A673 (cell line): ENCODE measurements at regions not wholly inside any gene's neighbourhood (a gene's known extent, or its start where the extent isn't known, plus 50 kb on each side); places are given as distances from the start of the nearest gene placed in this dataset.

Experiments used
- BruUV-seq: library from RNA; stranded (reverse); fragments of 400-500 nt; replicated peaks from 2 replicates; lab custom pipeline; 2021; lab: Mats Ljungman, UMichigan
- CTCF ChIA-PET: fragments of 300-600 bp; sonication (Branson Sonifier 250); formaldehyde crosslinking; loops from one replicate; lab custom pipeline; 2022; ENCODE audit warnings: antibody characterized with exemption; lab: Charles Lee
- POLR2A ChIA-PET: fragments of 300-600 bp; sonication (Branson Sonifier 250); formaldehyde crosslinking; loops from one replicate; lab custom pipeline; 2022; ENCODE audit warnings: antibody characterized with exemption; ENCODE audit not compliant: low non-redundant PET; lab: Charles Lee
- DNase-seq: peaks from one replicate; pipeline ENCODE4 v3.0.0-alpha.2; 2015; ENCODE audit warnings: low spot score
- H3K27ac ChIP-seq: fragments of 200-600 bp; sonication (generic); 2 replicates; pipeline ENCODE4 v1.5.1; 2016; ENCODE audit warnings: mixed run types, low read depth, mild to moderate bottlenecking, mixed read lengths, antibody characterized with exemption, low read length; ENCODE audit not compliant: poor library complexity, severe bottlenecking
- H3K27me3 ChIP-seq: fragments of 200-600 bp; sonication (generic); replicated peaks from 2 replicates; pipeline ENCODE4 v1.6.1; 2017; ENCODE audit warnings: mixed run types, low read depth, mild to moderate bottlenecking, mixed read lengths, antibody characterized with exemption, low read length; ENCODE audit not compliant: insufficient read depth, poor library complexity
- H3K36me3 ChIP-seq: fragments of 200-600 bp; sonication (generic); 2 replicates; pipeline ENCODE4 v1.6.1; 2016; ENCODE audit warnings: mixed run types, mild to moderate bottlenecking, mixed read lengths, antibody characterized with exemption, low read length; ENCODE audit not compliant: insufficient read depth, poor library complexity, severe bottlenecking
- H3K4me1 ChIP-seq: fragments of 200-600 bp; sonication (generic); 2 replicates; pipeline ENCODE4 v1.6.1; 2017; ENCODE audit warnings: mixed run types, mild to moderate bottlenecking, mixed read lengths, antibody characterized with exemption, low read length; ENCODE audit not compliant: insufficient read depth, poor library complexity, severe bottlenecking
- H3K4me3 ChIP-seq: fragments of 200-600 bp; sonication (generic); 2 replicates; pipeline ENCODE4 v1.5.1; 2016; ENCODE audit warnings: low read depth, mixed run types, mild to moderate bottlenecking, mixed read lengths, low read length; ENCODE audit not compliant: poor library complexity, severe bottlenecking
- H3K9me3 ChIP-seq: fragments of 200-600 bp; sonication (generic); 2 replicates; pipeline ENCODE4 v1.6.1; 2016; ENCODE audit warnings: mixed run types, low read depth, mild to moderate bottlenecking, mixed read lengths, antibody characterized with exemption, low read length; ENCODE audit not compliant: poor library complexity, severe bottlenecking
- CTCF ChIP-seq: fragments of 300-800, 200-600 bp; sonication (generic); conservative IDR thresholded peaks from 2 replicates; pipeline ENCODE4 v1.5.1; 2017; ENCODE audit warnings: low read depth, mild to moderate bottlenecking, antibody characterized with exemption, low read length, moderate library complexity, mixed read lengths
- EZH2 ChIP-seq: fragments of 200-600 bp; sonication (generic); IDR thresholded peaks from 2 replicates; pipeline ENCODE4 v1.6.1; 2017; ENCODE audit warnings: borderline replicate concordance, low read depth, mild to moderate bottlenecking, mixed read lengths, antibody characterized with exemption, low read length; ENCODE audit not compliant: poor library complexity, severe bottlenecking
- intact Hi-C: fragments of 100-400 bp; cut with micrococcal nuclease; formaldehyde crosslinking; loops from one replicate; pipeline ENCODE4 v1.10.0; 2022; ENCODE audit not compliant: unreplicated experiment

GRCh38 chr1:5388622-5389021 lies 603.6 kb downstream of the NPHP4 start:
- no peaks in the 10 kb centered on the region for H3K9me3 ChIP-seq
- CTCF ChIA-PET: no interaction called here
- intact Hi-C loops: no loop called here
- peak; percentile 1 for DNase-seq
- no peaks in the 10 kb centered on the region for H3K4me1 ChIP-seq
- H3K27ac ChIP-seq: no peak overlapping the region
- H3K36me3 ChIP-seq: no peaks in the 10 kb centered on the region
- H3K4me3 ChIP-seq: no peak overlapping the region
- peaks cover 14% of the 10 kb centered on the region for H3K27me3 ChIP-seq
- POLR2A ChIA-PET: no interaction called here
- TF ChIP-seq CTCF (no peak), EZH2 (no peak)
- no TSS peak for BruUV-seq

GRCh38 chr1:5386371-5386770 lies 605.9 kb downstream of the NPHP4 start:
- DNase-seq: no peak
- TF ChIP-seq CTCF: no peak
- TF ChIP-seq EZH2: no peak
- CTCF ChIA-PET: no interaction called here
- Histone ChIP-seq H3K9me3 (no peaks in the 10 kb centered on the region), H3K27ac (no peak overlapping the region), H3K36me3 (no peaks in the 10 kb centered on the region), H3K4me3 (no peak overlapping the region), H3K27me3 (peaks cover 14% of the 10 kb centered on the region), H3K4me1 (no peaks in the 10 kb centered on the region)
- POLR2A ChIA-PET: no interaction called here
- no TSS peak for BruUV-seq
- intact Hi-C loops: no loop called here

- Histone ChIP-seq H3K27ac (no peak overlapping the region), H3K4me3 (no peak overlapping the region), H3K9me3 (no peaks in the 10 kb centered on the region), H3K4me1 (no peaks in the 10 kb centered on the region), H3K27me3 (peaks cover 14% of the 10 kb centered on the region), H3K36me3 (no peaks in the 10 kb centered on the region)
- ChIA-PET POLR2A (no interaction called here), CTCF (no interaction called here)
- no TSS peak for BruUV-seq
- TF ChIP-seq CTCF (no peak), EZH2 (no peak)
- intact Hi-C loops: no loop called here
- no peak for DNase-seq
These were observed 606.3 kb downstream of the NPHP4 start for GRCh38 chr1:5385956-5386355.
